Activated CD4-positive, alpha-beta memory T cell treated with anti-CD3 and anti-CD28 coated beads for 36 hours (primary cell): ENCODE measurements at regions not wholly inside any gene's neighbourhood (a gene's known extent, or its start where the extent isn't known, plus 50 kb on each side); places are given as distances from the start of the nearest gene placed in this dataset.
A peak's percentile ranks its signal among the peaks of the same experiment; 100 is the strongest.
"Not testable (repeated sequence)": the region's sequence is repeated elsewhere in the genome, so short reads cannot be mapped to it uniquely, and the experiment has no call there.

Experiments used
- CTCF ChIA-PET: fragments of 350-600 bp; sonication (Branson Sonifier 250); formaldehyde crosslinking; loops from one replicate; lab custom pipeline; 2021; ENCODE audit warnings: antibody characterized with exemption, inconsistent platforms; lab: Charles Lee
- POLR2A ChIA-PET: fragments of 350-600 bp; sonication (Branson Sonifier 250); formaldehyde crosslinking; loops from one replicate; lab custom pipeline; 2021; ENCODE audit warnings: antibody characterized with exemption; lab: Charles Lee
- DNase-seq: peaks from one replicate; pipeline ENCODE4 v3.0.0-alpha.2; 2020
- H3K27ac Mint-ChIP-seq: one replicate; pipeline ENCODE4 v1.8.0; 2021; ENCODE audit warnings: mixed read lengths
- H3K27me3 Mint-ChIP-seq: one replicate; pipeline ENCODE4 v1.8.0; 2021; ENCODE audit warnings: mixed read lengths
- H3K36me3 Mint-ChIP-seq: one replicate; pipeline ENCODE4 v1.8.0; 2021; ENCODE audit warnings: mixed read lengths
- H3K4me1 Mint-ChIP-seq: one replicate; pipeline ENCODE4 v1.8.0; 2021; ENCODE audit warnings: low read depth, mixed read lengths
- H3K4me3 Mint-ChIP-seq: one replicate; pipeline ENCODE4 v1.8.0; 2021; ENCODE audit warnings: mild to moderate bottlenecking, mixed read lengths
- H3K9me3 Mint-ChIP-seq: one replicate; pipeline ENCODE4 v1.8.0; 2021; ENCODE audit warnings: mixed read lengths
- intact Hi-C: fragments of 100-400 bp; cut with micrococcal nuclease; formaldehyde crosslinking; loops from one replicate; pipeline ENCODE4 v1.15.1; 2023

- H3K4me3 Mint-ChIP-seq: no peak overlapping the region
- CTCF ChIA-PET: interaction anchor here (1.0 to 1.7 kb wide), 2 partner anchors 10 to 460 kb away, joined by 4 to 5 read pairs; no protein-coding TSS in a partner anchor
- POLR2A ChIA-PET: no interaction called here
These were observed 165.5 kb upstream of the DYRK2 start for GRCh38 chr12:67482751-67483661.

GRCh38 chr12:67483871-67484554 lies 164.5 kb upstream of the DYRK2 start:
- peaks cover 41% of the 10 kb centered on the region for H3K4me1 Mint-ChIP-seq
- ChIA-PET POLR2A (no interaction called here), CTCF (interaction anchor here (0.8 to 1.7 kb wide), 3 partner anchors 9 to 459 kb away, joined by 3 to 5 read pairs (median 4); no protein-coding TSS in a partner anchor)
- H3K9me3 Mint-ChIP-seq: peaks cover 18% of the 10 kb centered on the region
- H3K27ac Mint-ChIP-seq: no peak overlapping the region
- peaks cover 10% of the 10 kb centered on the region for H3K36me3 Mint-ChIP-seq
- H3K4me3 Mint-ChIP-seq: no peak overlapping the region
- no peak for DNase-seq
- intact Hi-C loops: loop anchor here (2.0 to 5.0 kb wide), 5 partner anchors 29 to 215 kb away; no protein-coding TSS in a partner anchor
- H3K27me3 Mint-ChIP-seq: no peaks in the 10 kb centered on the region

More at GRCh38 chr12:67482751-67483661, 165.5 kb upstream of the DYRK2 start:
- Mint-ChIP-seq H3K9me3 (peaks cover 11% of the 10 kb centered on the region), H3K4me1 (peaks cover 41% of the 10 kb centered on the region), H3K27me3 (no peaks in the 10 kb centered on the region), H3K36me3 (peaks cover 8% of the 10 kb centered on the region), H3K27ac (peak overlapping the region; percentile 5)
- intact Hi-C loops: loop anchor here (2.0 to 5.0 kb wide), 5 partner anchors 30 to 216 kb away; no protein-coding TSS in a partner anchor
- peak; percentile 86 for DNase-seq

GRCh38 chr12:67484791-67485480 lies 163.6 kb upstream of the DYRK2 start:
- Mint-ChIP-seq H3K27me3 (no peaks in the 10 kb centered on the region), H3K4me3 (no peak overlapping the region), H3K27ac (no peak overlapping the region), H3K9me3 (peaks cover 27% of the 10 kb centered on the region), H3K4me1 (peaks cover 41% of the 10 kb centered on the region), H3K36me3 (peaks cover 15% of the 10 kb centered on the region)
- POLR2A ChIA-PET: no interaction called here
- CTCF ChIA-PET: interaction anchor here (1.7 kb wide), 1 partner anchor 458 kb away, joined by 5 read pairs; no protein-coding TSS in a partner anchor
- intact Hi-C loops: loop anchor here (5.0 kb wide), 2 partner anchors 107 to 147 kb away; no protein-coding TSS in a partner anchor
- peak; percentile 30 for DNase-seq

- Mint-ChIP-seq H3K36me3 (peaks cover 15% of the 10 kb centered on the region), H3K9me3 (peaks cover 38% of the 10 kb centered on the region), H3K27me3 (no peaks in the 10 kb centered on the region), H3K4me1 (peaks cover 41% of the 10 kb centered on the region), H3K27ac (no peak overlapping the region), H3K4me3 (no peak overlapping the region)
- no peak for DNase-seq
- ChIA-PET CTCF (interaction anchor here (0.5 to 1.2 kb wide), 2 partner anchors 9 to 12 kb away, joined by 3 to 4 read pairs; no protein-coding TSS in a partner anchor), POLR2A (interaction anchor here (0.9 kb wide), 1 partner anchor 10 kb away, joined by 3 read pairs; no protein-coding TSS in a partner anchor)
- intact Hi-C loops: loop anchor here (1.0 kb wide), 1 partner anchor 27 kb away; no protein-coding TSS in a partner anchor
These were observed 161.9 kb upstream of the DYRK2 start for GRCh38 chr12:67486671-67487070.

- POLR2A ChIA-PET, H3K4me3 Mint-ChIP-seq, intact Hi-C loops, H3K27ac Mint-ChIP-seq, DNase-seq, CTCF ChIA-PET, H3K27me3 Mint-ChIP-seq: not testable (repeated sequence)
- peaks cover 28% of the 10 kb centered on the region for H3K4me1 Mint-ChIP-seq
- peaks cover 15% of the 10 kb centered on the region for H3K36me3 Mint-ChIP-seq
- H3K9me3 Mint-ChIP-seq: peaks cover 44% of the 10 kb centered on the region
These were observed 160.2 kb upstream of the DYRK2 start for GRCh38 chr12:67488349-67488748.

GRCh38 chr12:67489007-67489406 lies 159.5 kb upstream of the DYRK2 start:
- intact Hi-C loops: no loop called here
- H3K4me3 Mint-ChIP-seq: no peak overlapping the region
- ChIA-PET CTCF (no interaction called here), POLR2A (no interaction called here)
- H3K27me3 Mint-ChIP-seq: no peaks in the 10 kb centered on the region
- peaks cover 15% of the 10 kb centered on the region for H3K36me3 Mint-ChIP-seq
- H3K27ac Mint-ChIP-seq: no peak overlapping the region
- peaks cover 44% of the 10 kb centered on the region for H3K9me3 Mint-ChIP-seq
- no peak for DNase-seq
- H3K4me1 Mint-ChIP-seq: peaks cover 21% of the 10 kb centered on the region

- Mint-ChIP-seq H3K4me3 (no peak overlapping the region), H3K4me1 (peaks cover 12% of the 10 kb centered on the region), H3K36me3 (no peaks in the 10 kb centered on the region), H3K27me3 (no peaks in the 10 kb centered on the region), H3K27ac (no peak overlapping the region), H3K9me3 (peaks cover 7% of the 10 kb centered on the region)
- intact Hi-C loops: no loop called here
- ChIA-PET CTCF (interaction anchor here (1.0 to 1.3 kb wide), 2 partner anchors 8 to 446 kb away, joined by 3 read pairs; no protein-coding TSS in a partner anchor), POLR2A (no interaction called here)
- DNase-seq: no peak
These were observed 152.0 kb upstream of the DYRK2 start for GRCh38 chr12:67496581-67496980.

GRCh38 chr12:67498991-67499390 lies 149.6 kb upstream of the DYRK2 start:
- CTCF ChIA-PET: no interaction called here
- Mint-ChIP-seq H3K27ac (no peak overlapping the region), H3K36me3 (no peaks in the 10 kb centered on the region), H3K4me1 (peaks cover 14% of the 10 kb centered on the region), H3K4me3 (no peak overlapping the region), H3K9me3 (no peaks in the 10 kb centered on the region), H3K27me3 (no peaks in the 10 kb centered on the region)
- no peak for DNase-seq
- POLR2A ChIA-PET: no interaction called here
- intact Hi-C loops: no loop called here

- intact Hi-C loops: no loop called here
- H3K9me3 Mint-ChIP-seq: no peaks in the 10 kb centered on the region
- DNase-seq: no peak
- ChIA-PET CTCF (no interaction called here), POLR2A (no interaction called here)
- no peaks in the 10 kb centered on the region for H3K27me3 Mint-ChIP-seq
- H3K36me3 Mint-ChIP-seq: no peaks in the 10 kb centered on the region
- no peak overlapping the region for H3K4me3 Mint-ChIP-seq
- no peak overlapping the region for H3K27ac Mint-ChIP-seq
- H3K4me1 Mint-ChIP-seq: peaks cover 14% of the 10 kb centered on the region
These were observed 147.2 kb upstream of the DYRK2 start for GRCh38 chr12:67501362-67501761.

GRCh38 chr12:67504026-67504425 lies 144.5 kb upstream of the DYRK2 start:
- no peak for DNase-seq
- intact Hi-C loops: no loop called here
- Mint-ChIP-seq H3K9me3 (no peaks in the 10 kb centered on the region), H3K27ac (no peak overlapping the region), H3K36me3 (no peaks in the 10 kb centered on the region), H3K4me1 (peaks cover 14% of the 10 kb centered on the region), H3K4me3 (no peak overlapping the region), H3K27me3 (no peaks in the 10 kb centered on the region)
- ChIA-PET CTCF (interaction anchor here (1.2 kb wide), 1 partner anchor 8 kb away, joined by 3 read pairs; no protein-coding TSS in a partner anchor), POLR2A (no interaction called here)

GRCh38 chr12:67506739-67507138 lies 141.8 kb upstream of the DYRK2 start:
- Mint-ChIP-seq H3K4me1 (peaks cover 6% of the 10 kb centered on the region), H3K9me3 (no peaks in the 10 kb centered on the region), H3K27ac (no peak overlapping the region), H3K4me3 (no peak overlapping the region), H3K36me3 (no peaks in the 10 kb centered on the region), H3K27me3 (no peaks in the 10 kb centered on the region)
- CTCF ChIA-PET: interaction anchor here (1.5 kb wide), 1 partner anchor 66 kb away, joined by 3 read pairs; no protein-coding TSS in a partner anchor
- DNase-seq: no peak
- POLR2A ChIA-PET: no interaction called here
- intact Hi-C loops: no loop called here
